DMS53 (cell line): ENCODE measurements at regions not wholly inside any gene's neighbourhood (a gene's known extent, or its start where the extent isn't known, plus 50 kb on each side); places are given as distances from the start of the nearest gene placed in this dataset.
"Not testable (repeated sequence)": the region's sequence is repeated elsewhere in the genome, so short reads cannot be mapped to it uniquely, and the experiment has no call there.

ENCODE experiments used
- DNase-seq: peaks from one replicate; lab custom pipeline; 2025; lab: John Stamatoyannopoulos, UW

GRCh38 chr13:24618011-24618955 is 61.9 kb upstream of the ATP12A start:
- no peak for DNase-seq

- no peak for DNase-seq
Observed at GRCh38 chr13:24619282-24619681, 60.9 kb upstream of the ATP12A start.

- not testable (repeated sequence) for DNase-seq
Observed at GRCh38 chr13:24622481-24623148, 57.6 kb upstream of the ATP12A start.

GRCh38 chr13:24623149-24623665 is 57.0 kb upstream of the ATP12A start:
- no peak for DNase-seq

GRCh38 chr13:24624363-24624762 is 55.8 kb upstream of the ATP12A start:
- no peak for DNase-seq

- no peak for DNase-seq
Observed at GRCh38 chr13:24624801-24625231, 55.4 kb upstream of the ATP12A start.

GRCh38 chr13:24625331-24625731 is 54.9 kb upstream of the ATP12A start:
- DNase-seq = no peak

- no peak for DNase-seq
Observed at GRCh38 chr13:24625870-24626849, 54.0 kb upstream of the ATP12A start.

GRCh38 chr13:24627090-24627714 is 53.0 kb upstream of the ATP12A start:
- peak; percentile 18 for DNase-seq

- no peak for DNase-seq
Observed at GRCh38 chr13:24627946-24628345, 52.3 kb upstream of the ATP12A start.

- DNase-seq = no peak
Observed at GRCh38 chr13:24629320-24629719, 50.9 kb upstream of the ATP12A start.

GRCh38 chr13:24630121-24630520 is 50.1 kb upstream of the ATP12A start:
- no peak for DNase-seq
